GM18867 (cell line): ENCODE measurements at regions not wholly inside any gene's neighbourhood (a gene's known extent, or its start where the extent isn't known, plus 50 kb on each side); places are given as distances from the start of the nearest gene placed in this dataset.
"Not testable (repeated sequence)": the region's sequence is repeated elsewhere in the genome, so short reads cannot be mapped to it uniquely, and the experiment has no call there.

Experiments
- ATAC-seq: cut with Tn5 transposase; IDR thresholded peaks from one replicate; pipeline ENCODE4 v1.9.1; 2021; ENCODE audit warnings: mild to moderate bottlenecking, moderate library complexity; ENCODE audit not compliant: unreplicated experiment

GRCh38 chr6:71681234-71681867 lies 205.0 kb upstream of the RIMS1 start:
- no peak for ATAC-seq

- ATAC-seq: not testable (repeated sequence)
These were observed 200.2 kb upstream of the RIMS1 start for GRCh38 chr6:71686021-71686677.

DNA sequence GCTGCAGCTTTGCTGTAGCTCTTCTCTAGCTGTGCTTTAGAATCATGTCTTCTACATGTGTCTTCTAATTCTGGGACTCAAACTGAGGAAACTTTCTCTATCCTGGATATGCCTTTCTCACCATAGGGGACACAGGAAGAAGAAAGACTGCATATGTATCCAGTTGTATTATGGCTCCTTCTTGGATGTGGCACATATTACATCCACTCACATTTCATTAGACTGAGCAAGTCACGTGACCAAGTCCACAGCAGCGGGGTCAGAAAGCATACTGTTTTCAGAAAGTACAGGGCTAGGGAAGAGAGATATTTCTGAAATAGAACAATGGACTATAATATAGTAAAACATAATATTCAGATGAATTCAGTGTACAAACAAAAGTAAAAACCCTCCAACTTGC lies 187.6 kb upstream of the RIMS1 start:
- ATAC-seq: no peak

DNA sequence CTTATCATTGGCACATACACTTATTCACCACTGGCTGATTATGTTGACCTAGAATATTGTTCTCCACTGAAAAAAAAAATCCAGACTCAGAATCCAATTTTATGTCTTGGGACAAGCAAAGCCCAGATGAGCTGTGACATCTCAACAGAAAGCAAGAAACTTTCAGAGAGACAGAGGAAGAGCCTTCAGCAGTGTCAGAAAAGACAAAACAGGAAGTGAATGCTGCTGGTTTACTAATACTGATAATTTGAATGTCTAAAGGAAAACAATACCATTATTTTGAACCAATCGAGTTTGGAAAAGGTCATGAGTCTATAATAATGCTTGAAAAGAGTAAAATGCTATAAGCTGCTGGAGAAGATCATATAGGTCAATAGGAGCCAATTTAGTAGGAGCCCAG lies 179.8 kb upstream of the RIMS1 start:
- peak; percentile 91 for ATAC-seq

DNA sequence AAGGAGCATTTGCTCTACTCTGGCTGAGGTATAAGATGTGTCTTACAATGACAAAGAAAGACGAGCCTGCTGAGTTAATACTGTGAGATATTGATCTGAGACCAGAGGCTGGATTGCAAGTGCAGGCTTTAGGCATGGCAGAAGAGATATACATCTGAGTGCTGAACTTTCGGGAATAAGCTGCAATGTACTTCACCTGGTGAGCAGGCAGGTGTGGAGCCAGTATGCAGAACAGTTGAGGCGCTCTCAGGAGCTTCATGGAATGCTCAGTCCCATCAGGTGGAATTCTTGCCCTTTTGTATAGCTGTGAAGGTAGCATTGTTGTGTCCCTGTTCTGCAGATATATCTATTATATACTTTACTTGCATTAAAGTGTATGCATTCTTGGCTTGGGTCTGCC lies 179.3 kb upstream of the RIMS1 start:
- peak; percentile 13 for ATAC-seq

DNA sequence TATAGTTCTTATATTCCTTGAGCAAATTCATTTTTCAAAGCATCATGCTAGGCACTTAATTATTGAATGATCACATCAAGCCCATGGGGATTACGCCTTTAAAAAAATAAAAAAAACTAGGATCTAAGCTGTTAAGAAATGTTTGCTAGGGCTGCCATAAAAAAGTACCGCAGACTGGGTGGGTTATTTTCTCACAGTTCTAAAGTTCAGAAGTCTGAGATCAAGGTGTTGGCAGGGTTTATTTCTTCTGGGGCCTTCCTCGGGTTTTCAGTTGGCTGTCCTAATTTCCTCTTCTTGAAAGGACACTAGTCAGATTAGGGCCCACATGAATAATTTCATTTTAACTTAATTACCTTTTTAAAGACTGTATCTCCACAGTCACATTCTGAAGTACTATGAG lies 165.6 kb upstream of the RIMS1 start:
- no peak for ATAC-seq

DNA sequence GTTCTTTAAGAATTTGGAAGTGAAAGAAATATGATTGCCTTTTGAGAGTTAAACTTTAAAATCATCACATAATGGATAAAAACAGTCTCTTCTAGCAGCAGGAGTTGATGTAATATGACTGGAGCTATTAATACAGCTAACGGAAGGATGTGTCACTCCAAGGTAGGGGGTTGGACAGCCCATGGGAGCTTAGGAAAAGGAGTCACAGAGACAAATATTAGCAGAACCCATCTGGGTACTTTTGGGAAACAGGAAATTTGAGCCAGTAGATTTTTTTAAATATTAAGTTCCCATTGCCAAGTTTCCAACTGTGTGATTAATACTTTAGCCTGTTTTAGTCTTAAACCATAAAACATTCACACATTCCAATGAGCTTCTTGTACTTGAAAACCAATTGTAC lies 164.7 kb upstream of the RIMS1 start:
- ATAC-seq: no peak

GRCh38 chr6:71722736-71723135 lies 163.6 kb upstream of the RIMS1 start:
- ATAC-seq: no peak

- ATAC-seq: no peak
These were observed 161.8 kb upstream of the RIMS1 start for GRCh38 chr6:71724456-71725125.

DNA sequence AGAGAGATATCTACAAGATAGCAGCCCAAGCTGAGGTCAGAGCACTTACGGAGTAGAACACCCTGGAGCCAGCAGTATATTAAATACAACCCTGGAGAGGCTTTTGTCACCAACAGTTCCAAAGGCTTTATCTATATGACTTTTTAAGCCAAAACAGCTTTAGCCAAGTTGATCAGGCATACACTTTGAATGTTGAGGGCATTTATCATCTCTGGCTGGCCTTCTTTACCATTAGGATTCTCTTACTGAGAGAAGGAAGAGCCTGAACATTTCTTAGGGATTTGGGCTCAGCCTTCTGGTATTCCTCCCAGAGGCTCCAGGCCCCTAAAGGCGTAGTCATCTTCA lies 161.3 kb upstream of the RIMS1 start:
- no peak for ATAC-seq

- no peak for ATAC-seq
These were observed 160.2 kb upstream of the RIMS1 start for GRCh38 chr6:71726121-71726520.

GRCh38 chr6:71727632-71728294 lies 158.6 kb upstream of the RIMS1 start:
- ATAC-seq: peak; percentile 92

DNA sequence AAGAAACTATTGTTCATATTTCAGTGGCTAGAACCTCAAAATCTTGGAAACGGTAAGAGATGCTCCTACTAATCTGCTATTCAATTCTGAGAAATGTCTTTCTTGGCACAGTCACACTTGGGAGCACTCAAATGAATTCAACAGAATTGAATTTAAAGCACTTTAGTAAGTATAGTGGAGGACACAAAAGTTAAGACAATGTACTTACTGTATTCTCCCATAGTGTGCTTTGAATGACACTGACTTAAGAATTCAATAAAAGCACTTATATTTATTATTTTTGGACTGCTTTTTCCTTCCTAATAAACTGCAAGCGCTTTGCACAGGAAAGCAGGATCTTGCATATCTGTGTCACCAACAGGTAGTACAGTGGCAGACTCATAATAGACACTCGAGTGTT lies 156.1 kb upstream of the RIMS1 start:
- ATAC-seq: no peak

- no peak for ATAC-seq
These were observed 152.1 kb upstream of the RIMS1 start for GRCh38 chr6:71733970-71734899.

GRCh38 chr6:71737953-71738352 lies 148.4 kb upstream of the RIMS1 start:
- ATAC-seq: no peak

DNA sequence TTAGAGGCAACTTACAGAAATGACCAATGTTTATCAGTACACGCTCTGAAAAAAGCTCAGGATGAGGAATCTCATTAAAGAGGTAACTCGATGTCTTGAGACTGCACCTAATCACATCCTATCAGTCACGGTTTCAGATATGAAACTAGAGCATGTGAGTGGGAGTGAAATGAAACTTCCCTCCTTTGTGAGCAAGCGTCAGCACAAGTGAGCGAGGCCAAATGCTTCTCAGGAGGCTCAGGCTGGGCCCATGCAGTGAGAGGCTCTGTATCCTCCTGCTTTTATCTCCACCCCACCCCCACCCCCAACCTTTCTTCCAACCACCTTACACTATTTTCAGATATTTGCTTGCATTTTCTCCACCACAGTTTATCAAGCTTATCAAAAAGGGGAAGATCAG lies 140.8 kb upstream of the RIMS1 start:
- peak; percentile 94 for ATAC-seq

DNA sequence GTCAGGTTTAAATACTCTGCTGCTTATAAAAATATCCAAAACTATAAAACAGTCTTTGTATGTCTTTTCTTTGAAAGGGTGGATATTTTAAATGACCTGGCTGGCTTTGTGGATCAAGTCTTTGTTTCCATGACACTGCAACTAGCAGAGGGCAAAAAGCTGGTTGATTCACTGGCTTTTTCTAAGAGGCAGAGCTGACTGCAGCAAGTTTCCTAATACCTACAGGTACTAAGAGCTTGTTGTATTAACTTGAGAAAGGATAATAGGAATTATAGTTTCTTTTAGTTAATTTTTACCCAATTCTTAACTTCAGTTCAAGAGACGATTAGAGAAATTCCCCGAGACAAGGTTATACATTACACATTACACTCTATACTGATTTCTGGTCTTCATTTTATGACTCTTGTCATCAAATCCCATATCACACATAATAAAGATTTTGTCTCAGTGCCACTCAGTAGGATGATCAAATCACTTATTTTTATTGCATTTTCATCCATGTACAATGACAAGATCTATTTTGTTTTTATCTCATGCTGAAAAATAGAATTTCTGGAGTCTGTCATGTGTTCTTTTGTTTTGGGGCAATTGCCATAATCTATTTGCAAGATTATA lies 120.1 kb upstream of the RIMS1 start:
- ATAC-seq: no peak

GRCh38 chr6:71766796-71767195 lies 119.6 kb upstream of the RIMS1 start:
- no peak for ATAC-seq

DNA sequence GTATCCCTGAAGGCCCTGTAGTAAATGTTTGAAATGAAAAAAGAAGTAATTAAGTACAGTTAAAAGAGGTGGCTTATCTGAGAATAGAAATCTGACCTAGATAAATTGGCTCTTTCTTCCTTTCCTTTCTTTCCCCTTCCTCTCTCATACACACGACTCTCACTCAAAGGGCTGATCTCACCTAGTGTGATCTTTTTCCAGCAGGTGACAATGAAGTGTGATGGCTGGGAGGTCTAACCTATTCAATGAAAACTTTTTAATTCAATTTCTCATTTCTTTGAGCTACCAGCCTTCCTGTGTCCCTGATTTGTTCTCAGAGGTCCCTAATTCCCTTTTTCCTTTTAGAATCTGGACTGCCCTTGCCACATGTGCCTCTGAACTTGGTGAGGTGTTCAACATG lies 118.0 kb upstream of the RIMS1 start:
- ATAC-seq: no peak

- ATAC-seq: no peak
These were observed 77.5 kb upstream of the RIMS1 start for GRCh38 chr6:71808865-71809264.
